Lower leg skin (tissue), 3 donors: ENCODE measurements at regions not wholly inside any gene's neighbourhood (a gene's known extent, or its start where the extent isn't known, plus 50 kb on each side); places are given as distances from the start of the nearest gene placed in this dataset.

Source experiments
- CTCF ChIP-seq, 3 donors: fragments of 450-650 bp; IDR thresholded peaks; one replicate each; pipeline ENCODE4 v1.5.1; 2016; ENCODE audit warnings: antibody characterized with exemption in 3 of 3, mild to moderate bottlenecking in 3 of 3, moderate library complexity in 2 of 3
- POLR2A ChIP-seq, 2 donors: fragments of 450-650 bp; IDR thresholded peaks; one replicate each; pipeline ENCODE4 v1.6.1; 2016 to 2017; ENCODE audit warnings: antibody characterized with exemption in 2 of 2, mild to moderate bottlenecking in 1 of 2, moderate library complexity in 1 of 2

GRCh38 chr22:47367993-47368945 is 605.8 kb downstream of the TBC1D22A start:
- no peak for TF ChIP-seq CTCF (IDR thresholded peaks at IDR 0.05)
- no peak for TF ChIP-seq POLR2A (IDR thresholded peaks at IDR 0.05)
